ENCODE measurements at regions not wholly inside any gene's neighbourhood (a gene's known extent, or its start where the extent isn't known, plus 50 kb on each side); places are given as distances from the start of the nearest gene placed in this dataset.
A peak's percentile ranks its signal among the peaks of the same experiment; 100 is the strongest.
"Not testable (repeated sequence)": the region's sequence is repeated elsewhere in the genome, so short reads cannot be mapped to it uniquely, and the experiment has no call there.

DNA sequence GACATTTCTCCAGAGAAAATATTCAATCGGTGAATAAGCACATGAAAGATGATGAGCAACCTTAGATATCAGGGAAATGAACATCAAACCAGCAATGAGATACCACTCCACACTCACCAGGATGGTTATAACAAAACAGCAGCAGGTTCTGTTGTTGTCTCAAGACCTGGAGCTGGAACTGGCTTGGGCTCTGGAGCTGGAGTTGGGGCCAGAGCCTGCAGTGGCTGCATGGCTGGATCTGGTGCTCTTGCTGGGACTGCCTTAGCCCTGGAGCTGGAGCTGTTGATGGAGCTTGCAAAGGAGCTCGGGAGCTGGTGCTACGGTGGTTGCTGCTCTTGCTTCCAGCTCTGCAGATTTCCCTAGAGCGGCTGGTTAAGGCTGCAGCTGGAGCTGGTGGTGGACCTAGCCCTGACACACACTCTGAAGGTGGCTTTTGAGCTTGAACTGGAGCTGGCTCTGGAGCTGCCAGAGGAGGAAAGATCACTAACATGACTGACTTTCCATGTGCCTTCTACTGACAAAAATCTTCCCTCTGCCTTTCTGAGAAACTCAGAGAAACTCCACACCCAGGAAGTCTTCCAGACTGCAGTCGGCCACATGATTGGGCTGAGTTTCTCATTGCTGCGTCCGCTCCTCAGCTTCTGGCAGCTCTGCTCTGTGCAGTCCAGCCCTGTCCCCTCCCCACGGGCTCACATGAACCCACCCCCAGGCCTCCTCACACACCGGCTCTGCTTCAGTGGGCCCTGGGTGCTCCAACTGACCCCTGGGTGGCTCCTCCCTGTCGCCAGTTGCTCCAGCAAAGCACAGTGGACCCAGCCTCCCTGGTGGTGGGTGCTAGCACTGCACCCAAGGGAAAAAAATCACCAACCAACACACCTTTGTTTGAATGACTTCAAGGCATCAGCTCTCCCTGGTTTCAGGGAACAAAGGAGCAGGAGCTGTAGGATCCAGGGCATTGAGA lies 139.1 kb upstream of the FMN2 start:
- DNase-seq, result peak; percentile 9

DNA sequence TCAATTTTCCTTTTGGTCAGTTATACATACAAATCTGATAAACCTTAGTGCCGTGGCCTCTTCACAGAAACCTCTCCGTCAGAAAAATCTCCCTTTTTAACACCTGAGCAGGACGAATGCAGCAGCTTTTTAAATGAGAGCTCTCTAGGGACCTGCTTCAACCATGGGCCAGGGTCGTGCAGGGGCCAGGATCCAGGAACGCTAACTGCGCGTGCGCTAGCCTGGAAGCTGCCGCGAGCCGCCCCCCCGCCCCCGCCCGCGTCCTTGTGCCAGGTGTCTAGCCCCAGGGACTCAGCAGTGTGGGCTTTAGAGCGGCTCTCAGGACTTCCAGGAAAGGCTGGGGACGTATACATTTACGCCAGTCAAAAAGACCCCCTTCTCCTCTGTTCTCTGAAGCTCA lies 136.8 kb upstream of the FMN2 start:
- DNase-seq, result no peak

DNA sequence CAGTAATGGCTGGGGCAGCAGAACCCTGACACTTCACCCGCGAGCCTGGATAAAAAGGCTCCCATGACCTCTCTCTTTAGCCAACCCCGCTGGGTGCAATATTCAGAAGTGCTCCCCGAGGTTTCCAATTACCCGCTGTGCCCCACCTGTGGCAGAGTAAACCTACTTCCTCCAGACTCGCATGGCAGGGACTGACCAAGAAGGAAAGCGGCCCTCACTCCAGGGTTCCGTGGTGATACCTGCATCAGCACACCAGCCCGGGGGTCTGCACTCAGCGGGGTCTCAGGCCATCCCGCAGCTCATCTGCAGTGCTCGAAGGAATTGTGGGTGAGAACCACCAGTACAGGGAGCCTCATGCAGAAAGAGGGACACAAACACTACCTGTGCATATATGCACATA lies 136.3 kb upstream of the FMN2 start:
- DNase-seq, result no peak

DNA sequence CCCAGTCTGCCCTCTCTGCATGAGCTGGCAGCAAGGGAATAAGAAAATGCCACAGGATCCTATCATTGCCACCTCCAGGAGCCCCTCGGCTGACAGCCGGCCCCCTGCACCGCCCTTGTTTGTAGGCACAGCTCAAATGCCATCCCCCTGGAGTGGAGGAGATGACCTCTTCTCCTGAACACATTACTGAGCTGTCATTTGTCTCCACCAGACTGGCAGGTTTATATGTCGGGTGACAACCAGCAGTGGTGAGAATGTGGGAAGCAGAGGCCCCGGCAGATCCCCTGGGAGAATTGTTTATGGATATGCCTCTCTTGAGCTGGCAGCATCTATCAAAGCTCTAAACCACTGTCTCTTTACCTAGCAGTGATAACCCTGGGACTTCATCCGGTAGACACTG lies 135.4 kb upstream of the FMN2 start:
- no peak for DNase-seq

DNA sequence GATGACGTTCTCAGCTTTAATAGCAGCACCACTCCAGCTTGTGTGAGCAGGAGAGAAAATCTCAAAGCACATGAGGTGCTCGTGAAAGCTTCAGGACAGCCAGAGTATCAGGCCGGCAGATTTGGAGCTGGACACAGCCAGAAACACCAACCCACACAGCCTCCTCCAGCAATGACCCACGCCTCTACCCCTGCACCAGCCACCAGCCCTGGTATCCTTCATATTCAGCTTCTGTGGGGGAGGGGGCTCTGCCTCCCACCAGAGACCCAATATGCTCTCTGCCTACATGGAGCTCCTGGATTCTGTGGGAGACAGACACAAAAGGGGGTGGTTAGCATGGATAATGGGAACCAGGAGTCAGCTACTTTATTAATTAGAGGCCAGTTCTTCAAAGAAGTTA lies 133.6 kb upstream of the FMN2 start:
- no peak for DNase-seq

DNA sequence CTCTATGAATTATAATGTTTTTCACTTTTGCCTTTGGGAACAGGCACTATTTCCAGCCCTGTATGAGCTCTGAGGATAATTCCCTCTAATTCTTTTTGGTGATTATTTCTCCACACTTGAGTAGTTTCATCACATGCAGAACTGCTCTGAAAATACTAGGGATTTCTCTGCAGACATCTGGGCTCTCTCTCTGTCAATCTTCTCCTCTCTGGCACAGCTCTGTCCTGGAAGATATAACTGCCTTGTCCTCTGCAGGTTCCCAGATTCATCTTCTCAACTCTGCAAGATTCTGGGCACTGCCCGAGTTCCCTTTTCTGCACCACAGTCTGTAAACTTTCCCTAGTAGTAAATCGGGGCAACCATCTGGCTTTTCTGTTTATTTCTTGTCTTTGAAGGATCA lies 131.3 kb upstream of the FMN2 start:
- DNase-seq, result no peak

DNA sequence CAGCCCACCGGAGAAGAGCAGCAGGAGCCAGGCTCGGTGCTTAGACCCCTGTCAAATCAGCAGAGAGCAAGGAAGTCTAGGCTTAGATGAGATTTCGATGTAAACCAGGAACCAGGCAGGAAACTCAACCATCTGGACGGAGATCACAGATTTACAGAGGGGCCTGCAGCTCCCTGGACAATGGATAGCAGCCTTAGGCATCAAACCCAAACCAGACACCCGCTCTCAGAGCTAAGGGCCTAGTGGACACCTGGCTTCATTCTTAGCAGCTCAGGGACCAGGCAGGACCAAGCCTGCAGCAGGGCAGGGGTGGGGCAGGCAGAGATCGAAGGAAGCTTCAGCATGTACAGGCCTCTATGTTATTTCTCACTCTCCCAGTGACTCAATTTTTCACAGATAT lies 127.8 kb upstream of the FMN2 start:
- DNase-seq, result no peak

DNA sequence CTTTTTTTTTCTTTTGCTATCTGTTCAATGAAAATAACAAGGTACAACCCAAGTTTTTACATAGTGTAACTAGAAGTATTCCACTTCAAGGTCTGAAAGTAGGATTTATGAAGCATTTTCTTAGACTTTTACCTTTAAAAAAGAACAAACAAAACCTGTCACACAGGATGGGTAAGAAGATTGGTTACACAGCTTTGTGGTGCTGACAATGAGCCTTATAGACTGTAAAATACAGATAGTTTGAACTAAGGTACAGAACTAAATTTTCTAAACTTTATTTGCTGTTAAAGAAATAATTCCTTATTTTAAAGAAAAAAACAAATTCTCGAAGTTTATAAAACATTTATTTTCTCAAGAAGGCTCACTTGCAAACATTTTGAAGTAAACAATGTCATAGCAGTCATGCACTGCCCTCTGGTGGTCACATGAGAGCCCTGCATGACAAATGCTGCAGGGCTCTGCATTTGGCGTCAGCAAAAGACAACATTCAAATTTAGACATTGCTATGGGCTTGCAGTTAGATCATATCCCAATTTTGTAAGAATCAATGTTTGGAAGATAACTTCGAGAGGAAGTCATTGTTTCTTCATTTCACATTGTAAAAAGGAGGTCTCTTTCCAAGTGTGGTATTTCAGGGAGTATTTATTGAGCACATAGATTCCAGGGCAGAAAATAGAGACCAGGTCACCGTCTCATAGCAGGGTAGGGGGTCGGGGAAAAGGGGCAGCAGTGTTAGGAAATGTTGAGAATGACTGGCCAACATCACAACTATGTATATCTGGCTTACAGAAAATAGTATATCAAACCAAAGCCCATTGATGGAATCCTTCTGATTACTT lies 115.3 kb upstream of the FMN2 start:
- peak; percentile 26 for DNase-seq

DNA sequence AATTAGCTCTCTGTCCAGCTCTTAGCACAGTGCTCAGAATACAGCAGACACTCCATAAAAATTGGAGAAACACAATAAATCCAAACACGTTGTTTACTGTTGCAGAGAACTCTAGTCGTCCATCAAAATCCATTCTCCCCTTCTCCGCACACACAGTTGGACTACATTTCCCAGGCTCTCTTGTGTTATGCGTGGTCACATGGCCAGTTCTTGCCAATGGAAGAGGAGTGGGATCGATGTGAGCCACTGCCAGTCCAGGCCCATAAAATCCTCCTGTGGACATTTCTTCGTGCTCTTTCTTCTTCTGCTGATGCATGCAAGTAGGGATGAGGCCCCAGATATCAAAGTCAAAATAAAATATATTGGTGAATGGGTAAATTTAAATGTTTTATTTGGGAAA lies 114.3 kb upstream of the FMN2 start:
- DNase-seq, result no peak

DNA sequence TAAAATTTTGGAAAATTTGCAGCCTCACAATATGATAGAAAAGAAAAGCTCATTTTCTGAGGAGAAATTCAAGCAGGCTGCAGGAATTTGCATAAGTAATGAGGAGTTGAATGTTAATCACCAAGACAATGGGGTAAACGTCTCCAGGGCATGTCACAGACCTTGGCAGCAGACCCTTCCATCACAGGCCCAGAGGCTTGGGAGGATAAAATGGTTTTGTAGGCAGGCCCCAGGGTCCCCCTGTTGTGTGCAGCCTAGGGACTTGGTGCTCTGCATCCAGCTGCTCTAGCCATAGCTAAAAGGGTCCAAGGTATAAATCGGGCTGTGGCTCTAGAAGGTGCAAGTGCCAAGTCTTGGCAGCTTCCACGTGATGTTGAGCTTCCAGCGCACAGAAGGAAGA lies 112.2 kb upstream of the FMN2 start:
- no peak for DNase-seq

DNA sequence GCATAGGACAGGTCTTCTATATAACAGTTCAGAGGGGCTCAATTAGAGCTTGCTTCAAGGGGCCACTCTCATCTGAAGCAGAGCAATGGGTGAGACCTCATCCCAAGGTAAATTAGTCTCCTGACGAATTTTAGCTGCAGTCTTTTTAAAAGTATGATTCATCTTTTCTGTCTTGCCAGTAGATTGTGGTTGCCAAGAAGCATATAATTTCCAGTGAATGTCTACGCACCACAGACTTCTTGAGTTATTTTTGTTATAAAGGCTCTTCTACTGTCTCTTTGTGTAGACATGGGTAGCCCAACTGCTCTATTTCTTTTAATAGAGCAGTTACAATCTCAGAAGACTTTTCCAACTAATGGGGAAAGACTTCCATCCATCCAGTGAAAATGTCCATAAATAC lies 108.9 kb upstream of the FMN2 start:
- DNase-seq, result no peak

DNA sequence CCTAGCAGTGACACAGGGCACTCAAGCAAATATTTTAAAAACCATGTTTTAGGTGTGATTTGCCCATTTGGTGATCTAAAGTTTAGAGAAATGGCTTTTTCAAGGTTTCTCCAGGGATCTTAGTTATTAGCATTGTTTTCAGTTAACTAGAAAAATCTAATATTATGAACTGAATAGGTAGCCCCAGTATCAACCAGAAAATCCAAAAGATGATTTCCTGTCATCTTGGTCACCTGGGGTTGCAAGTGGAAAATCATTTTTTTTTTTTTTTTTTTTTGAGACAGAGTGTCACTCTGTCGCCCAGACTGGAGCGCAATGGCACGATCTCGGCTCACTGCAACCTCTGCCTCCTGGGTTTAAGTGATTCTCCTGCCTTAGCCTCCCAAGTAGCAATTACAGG lies 106.6 kb upstream of the FMN2 start:
- no peak for DNase-seq

DNA sequence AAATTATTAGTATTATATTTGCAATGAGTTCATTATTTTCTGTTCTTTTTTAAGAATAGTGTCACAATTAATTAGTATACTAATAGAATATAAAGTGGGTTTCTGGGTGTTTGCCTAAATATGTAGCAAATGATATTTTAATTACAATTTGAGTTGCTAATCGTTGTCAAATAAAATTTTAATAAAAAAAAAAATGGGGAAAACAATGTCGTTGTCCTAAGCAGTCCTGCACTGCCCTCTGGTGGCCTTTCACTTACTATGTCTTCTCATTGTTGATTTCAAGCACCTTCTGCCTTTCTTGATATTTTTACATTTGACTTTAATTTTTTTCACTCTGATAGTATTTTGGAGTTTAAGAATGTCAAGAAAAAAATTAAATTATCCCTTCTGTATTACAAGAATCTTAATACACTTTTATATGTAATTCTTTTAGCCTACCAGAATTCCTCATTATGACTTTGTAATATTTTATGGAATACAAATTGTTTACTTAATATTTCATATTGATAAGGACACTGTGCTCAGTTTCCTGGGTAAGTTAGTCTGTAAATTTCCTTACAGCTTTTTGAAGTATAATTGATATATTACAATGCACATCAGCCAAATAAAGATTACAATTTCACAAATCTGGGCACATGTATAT lies 104.5 kb upstream of the FMN2 start:
- no peak for DNase-seq

DNA sequence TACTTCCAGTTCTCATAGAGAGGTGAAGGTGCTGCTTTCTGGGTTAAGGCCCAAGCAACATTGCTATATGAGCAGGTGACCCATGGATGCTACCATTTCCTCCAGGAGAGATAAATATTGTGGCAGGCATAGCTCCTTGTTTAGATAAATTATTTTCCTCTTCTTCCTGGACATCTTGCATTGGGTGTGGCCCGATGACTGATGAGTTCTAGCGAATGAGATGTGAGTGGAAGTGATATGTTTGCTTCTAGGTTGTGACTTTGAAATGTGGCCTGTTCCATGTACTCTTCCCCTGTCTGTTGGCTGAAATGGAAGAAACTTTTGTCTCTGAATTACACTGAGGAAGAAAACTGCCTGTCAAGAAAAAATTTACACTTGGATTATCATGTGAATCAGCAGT lies 101.7 kb upstream of the FMN2 start:
- no peak for DNase-seq

DNA sequence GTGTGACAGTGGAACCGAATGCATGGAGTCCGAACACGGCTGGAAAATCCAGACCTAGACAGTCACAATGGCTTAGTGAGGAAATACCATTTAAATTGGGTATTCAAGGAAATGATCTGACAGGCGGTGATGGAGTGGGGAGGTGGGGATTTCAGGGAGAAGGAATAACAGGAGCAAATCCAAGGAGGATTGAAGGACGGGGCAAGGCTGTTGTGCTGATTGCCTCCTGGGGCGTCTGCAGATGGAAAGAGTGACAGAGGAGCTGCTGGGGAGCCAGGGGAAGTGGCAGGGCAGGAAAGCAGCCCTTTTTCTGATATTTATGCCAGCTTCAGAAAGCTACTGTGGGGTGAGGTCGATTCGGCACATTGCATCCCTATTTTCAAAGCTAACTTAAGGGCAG lies 99.1 kb upstream of the FMN2 start:
- not testable (repeated sequence) for DNase-seq

DNA sequence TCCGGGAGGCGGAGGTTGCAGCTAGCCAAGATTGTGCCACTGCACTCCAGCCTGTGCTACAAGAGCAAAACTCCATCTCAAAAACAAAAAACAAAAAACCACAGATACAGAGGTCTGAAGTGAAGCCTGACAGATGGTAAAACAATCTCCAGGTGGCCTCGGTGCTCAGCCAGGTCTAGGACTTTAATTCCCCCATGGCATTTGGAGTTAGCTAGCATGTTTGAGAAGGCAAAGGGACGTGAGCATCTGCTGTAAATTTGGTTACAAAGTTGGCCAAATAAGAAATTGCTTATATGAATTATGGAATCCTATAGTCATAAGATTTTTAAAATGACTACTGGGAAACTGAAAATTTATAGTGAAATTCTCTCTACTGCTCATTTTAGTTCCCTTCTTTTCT lies 98.3 kb upstream of the FMN2 start:
- DNase-seq, result no peak

DNA sequence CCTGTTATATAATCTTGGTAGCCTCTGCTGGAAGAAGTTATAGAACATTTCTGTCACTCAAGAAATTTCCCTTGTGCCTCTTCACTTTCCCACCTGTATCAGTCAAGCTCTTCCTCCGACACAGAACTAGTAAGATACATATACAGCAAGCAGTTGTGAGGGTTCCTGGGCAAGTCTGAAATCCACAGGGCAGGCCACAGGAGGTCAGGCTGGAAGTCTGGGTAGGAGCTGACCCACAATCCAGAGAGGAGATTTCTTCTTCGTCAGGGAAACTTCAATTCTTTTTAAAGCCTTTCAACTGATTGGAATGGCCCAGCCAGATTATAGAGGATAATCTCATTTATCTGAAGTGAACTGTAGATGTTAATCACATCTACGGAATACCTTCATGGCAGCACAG lies 96.4 kb upstream of the FMN2 start:
- DNase-seq, result no peak

DNA sequence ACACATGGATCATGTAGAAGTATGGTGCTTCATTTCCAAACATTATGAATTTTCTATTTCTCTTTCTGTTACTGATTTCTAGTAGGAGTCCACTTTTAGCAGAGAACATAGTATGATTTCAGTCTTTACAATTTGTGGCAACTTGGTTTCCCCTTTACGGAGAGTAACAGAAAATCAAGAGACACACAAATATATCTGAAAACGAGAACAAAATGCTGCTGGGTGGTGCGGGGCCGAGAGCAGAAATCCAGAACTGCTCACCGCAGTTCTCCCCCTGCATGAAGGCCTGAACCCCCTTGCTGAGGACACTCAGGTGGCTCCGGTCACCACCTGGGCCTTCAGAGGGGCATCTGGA lies 94.5 kb upstream of the FMN2 start:
- no peak for DNase-seq

DNA sequence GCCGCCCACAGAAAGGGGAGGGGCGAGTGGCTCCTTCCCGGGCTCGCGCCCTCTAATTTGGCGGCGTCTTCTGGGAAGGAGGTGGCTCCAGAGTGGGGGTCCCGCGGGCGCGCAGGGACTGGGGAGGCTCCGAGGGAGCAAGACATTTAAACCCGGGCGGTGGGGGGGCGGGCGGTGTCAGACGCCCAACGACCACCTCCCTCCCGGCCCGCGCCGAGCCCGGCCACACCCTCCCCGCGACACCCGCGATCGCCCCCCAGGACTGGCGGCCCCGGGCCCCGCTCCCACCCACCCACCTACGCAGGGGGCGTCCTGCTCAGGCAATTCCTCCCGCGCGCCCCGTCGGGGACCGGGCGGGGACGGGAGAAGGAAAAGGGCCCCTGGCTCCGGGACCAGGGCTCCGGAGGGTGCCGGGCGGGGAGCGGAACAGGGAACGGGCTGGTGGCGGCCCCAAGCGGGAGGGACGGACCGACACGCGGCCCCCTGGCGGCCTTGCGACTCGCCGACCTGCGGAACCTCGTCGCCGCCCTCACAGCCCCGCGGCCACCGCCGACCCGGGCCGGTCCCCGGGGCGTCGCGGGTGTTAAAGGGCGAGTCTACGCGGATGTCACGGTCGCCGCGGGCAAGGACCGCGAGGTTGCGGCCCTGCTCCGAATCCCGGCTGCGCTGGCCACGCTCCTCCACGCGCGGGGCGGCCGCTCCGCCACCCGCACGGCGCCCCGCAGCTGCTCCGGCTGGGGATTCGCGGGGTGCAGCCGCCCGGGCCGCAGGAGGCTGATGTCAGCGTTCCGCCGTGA lies 94.0 kb upstream of the FMN2 start:
- no peak for DNase-seq

DNA sequence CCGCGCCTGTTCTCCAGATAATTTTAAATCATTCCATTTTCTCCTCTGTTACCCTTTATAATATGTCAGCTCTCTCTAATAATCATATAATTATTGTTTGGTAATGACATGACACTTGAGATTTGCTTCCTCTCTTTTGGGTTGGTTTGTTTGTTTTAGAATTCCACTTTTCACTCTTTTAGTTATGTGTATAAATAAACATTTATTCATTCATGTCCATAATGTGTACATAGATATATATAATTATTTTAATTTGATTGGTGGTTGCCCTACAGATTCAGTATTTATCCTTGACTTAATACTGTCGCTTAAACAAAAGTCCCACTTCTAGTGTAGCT lies 93.4 kb upstream of the FMN2 start:
- no peak for DNase-seq

DNA sequence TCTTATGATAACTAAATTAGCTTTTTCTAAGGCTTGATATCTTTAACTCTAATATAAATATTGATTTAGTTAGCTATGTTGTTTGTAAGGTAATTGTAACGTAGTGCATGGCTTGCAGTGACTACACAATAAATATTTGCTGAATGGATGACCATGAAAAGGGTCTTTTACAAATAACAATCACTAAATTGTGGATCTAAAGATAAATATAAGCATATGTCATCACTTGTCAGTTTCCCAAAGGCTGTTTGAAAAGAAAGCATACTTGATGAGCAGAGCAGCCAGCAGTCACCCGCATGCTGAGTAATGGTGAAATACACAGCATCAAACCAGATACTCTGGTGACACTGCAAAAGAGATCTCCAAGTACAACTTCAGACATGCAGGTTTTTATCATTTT lies 92.5 kb upstream of the FMN2 start:
- no peak for DNase-seq

DNA sequence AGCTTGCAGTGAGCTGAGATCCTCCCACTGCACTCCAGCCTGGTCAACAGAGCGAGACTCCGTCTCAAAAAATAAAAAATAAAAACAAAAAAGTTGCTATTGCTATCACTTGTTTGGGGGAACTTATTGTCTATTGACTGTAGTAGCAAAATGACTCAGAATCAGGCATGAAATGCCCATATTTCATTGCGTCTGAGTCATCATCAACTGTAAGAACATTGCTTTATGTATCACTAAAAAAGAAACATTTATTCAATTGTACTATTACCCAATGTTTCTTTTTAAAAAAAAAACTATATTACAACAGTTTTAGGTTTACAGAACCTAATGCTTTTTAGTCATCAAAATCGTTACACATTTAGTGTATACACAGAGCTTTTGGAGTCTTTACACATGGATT lies 91.0 kb upstream of the FMN2 start:
- DNase-seq, result no peak

DNA sequence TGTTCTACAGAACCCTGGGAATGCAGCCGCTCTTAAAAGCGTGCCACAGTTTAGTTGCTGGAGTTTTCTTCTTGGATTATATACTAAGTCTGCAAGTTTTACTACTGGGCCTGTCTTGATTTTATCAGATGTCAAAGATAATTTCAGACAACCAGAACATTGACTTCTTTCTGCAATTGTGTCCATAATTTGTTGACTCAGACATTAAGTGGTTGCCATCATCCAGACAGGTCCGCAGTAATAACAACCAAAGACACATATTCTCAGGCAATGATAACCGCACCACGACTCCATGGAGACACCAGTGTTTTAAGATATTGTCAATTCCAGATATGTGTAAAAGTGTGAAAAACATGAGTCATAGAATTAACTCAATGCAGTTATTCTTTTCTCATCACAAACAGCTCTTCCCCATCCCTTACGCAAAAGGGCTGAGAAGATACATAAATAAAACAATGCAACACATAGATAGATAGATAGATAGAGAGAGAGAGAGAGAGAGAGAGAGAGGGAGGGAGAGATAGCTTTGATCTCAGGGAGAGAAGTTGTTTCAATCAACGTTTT lies 90.4 kb upstream of the FMN2 start:
- DNase-seq, result no peak
